Stimulated activated CD4-positive, alpha-beta T cell treated with anti-CD3 and anti-CD28 coated beads, Interleukin-12 subunit alpha, Interleukin-12 subunit beta, amount 100 ng/mL, for 48 hours (primary cell): ENCODE measurements at regions not wholly inside any gene's neighbourhood (a gene's known extent, or its start where the extent isn't known, plus 50 kb on each side); places are given as distances from the start of the nearest gene placed in this dataset.
"Not testable (repeated sequence)": the region's sequence is repeated elsewhere in the genome, so short reads cannot be mapped to it uniquely, and the experiment has no call there.

Experiments
- DNase-seq, 3 donors: peaks; one replicate each; pipeline ENCODE4 v3.0.0-alpha.2; 2020; ENCODE audit warnings: low read depth in 2 of 3, low spot score in 1 of 3

DNA sequence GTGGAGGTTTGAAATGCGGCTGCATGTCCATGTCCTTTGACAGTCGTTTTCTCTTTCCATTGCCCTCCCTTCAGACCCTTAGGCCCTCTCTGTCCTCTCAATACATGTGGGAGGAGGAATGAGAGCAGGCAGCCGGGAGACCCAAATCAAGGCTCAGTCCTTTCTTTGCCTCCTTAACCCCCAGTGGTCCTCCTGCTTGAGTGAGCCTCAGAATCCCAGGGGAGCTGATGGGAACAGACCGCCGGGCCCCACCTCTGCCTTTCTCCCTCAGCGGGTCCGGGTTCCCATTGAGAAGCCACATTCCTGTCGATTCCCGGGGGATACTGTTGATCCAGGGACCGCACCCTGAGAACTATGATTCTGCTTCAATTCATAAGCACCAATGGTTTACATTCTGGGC lies 77.9 kb upstream of the RFLNA start:
- no peak for DNase-seq

DNA sequence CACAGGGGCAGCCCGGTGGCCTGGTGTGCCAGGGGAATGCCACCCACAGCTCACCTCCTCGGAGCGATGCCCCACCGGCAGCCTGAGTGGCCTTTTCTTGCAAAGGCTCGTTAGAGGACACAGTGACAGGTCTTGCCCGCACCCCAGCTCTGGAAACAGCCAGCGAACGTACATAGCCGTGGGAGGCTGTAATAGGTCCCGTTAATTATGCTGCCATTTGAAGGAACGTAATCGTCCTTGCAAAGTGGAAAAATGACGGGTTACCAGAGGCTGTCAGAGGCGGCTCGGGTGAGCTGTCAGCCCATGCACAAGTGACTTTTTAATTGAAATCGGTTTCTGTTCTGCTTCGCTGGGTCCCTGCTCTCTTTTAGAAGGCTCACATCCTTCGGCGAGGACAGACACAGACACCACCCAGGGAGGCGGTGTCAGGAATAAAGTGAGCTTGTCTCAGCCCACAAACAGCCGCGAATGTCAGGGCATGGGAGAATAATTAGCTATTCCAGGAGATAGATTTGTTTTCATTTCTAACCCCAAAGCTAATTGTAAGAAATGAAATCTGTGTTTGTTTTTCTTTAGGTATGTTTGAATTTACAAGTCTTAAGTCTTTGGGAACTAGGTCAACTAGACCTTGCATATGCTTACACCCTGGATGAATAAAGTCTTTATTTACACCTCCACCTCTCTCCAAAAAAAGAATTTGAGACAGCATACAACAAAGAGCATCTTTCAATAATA lies 77.2 kb upstream of the RFLNA start:
- no peak for DNase-seq

DNA sequence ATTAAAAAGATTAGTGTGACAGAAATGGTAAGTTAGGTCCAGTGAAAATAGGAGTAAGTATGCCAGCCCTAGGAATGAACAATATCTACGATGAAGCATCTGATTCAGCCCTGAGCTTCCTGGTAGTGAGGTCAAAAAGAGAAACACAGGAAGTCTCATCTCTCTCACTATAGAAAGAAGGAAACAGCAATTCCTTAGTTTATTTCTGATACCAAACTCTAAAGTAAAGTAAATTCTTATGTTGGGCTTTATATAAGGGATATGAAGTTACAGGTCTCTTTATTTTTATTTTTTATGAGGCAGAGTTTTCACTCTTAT lies 76.7 kb upstream of the RFLNA start:
- DNase-seq: no peak

DNA sequence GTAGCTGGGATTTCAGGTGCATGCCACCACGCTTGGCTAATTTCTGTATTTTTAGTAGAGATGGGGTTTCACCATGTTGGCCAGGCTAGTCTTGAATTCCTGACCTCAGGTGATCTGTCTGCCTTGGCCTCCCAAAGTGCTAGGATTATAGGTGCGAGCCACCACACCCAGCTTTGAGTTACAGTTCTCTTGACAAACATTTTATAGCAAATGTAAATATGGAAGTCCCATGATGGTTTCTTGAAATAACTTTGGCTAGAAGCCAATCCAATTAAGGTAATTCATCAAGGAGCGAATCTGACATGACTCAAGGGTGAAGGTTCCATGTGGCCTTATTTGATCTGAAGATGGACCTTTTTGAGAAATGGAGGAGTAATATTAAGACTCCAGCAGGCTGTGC lies 76.2 kb upstream of the RFLNA start:
- DNase-seq: not testable (repeated sequence)

- DNase-seq: no peak
Measured at GRCh38 chr12:124222368-124223245, 72.3 kb upstream of the RFLNA start.

DNA sequence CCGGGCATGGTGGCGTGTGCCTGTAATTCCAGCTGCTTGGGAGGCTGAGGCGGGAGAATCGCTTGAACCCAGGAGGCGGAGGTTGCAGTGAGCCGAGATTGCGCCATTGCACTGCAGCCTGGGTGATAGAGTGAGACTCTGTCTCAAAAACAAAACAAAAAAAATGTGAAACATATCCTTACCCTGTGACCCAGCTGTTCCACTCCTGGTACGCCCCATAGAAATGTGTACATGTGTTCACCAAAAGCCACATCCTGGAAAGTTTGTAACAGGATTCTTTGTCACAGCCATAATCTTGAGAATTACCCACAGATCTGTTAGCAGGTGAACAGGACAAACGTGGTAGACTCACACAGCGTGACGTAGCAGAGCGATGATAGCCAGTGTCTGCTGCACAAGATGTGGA lies 71.2 kb upstream of the RFLNA start:
- DNase-seq: peak in 2 of 3 donors; percentile 15 to 34

DNA sequence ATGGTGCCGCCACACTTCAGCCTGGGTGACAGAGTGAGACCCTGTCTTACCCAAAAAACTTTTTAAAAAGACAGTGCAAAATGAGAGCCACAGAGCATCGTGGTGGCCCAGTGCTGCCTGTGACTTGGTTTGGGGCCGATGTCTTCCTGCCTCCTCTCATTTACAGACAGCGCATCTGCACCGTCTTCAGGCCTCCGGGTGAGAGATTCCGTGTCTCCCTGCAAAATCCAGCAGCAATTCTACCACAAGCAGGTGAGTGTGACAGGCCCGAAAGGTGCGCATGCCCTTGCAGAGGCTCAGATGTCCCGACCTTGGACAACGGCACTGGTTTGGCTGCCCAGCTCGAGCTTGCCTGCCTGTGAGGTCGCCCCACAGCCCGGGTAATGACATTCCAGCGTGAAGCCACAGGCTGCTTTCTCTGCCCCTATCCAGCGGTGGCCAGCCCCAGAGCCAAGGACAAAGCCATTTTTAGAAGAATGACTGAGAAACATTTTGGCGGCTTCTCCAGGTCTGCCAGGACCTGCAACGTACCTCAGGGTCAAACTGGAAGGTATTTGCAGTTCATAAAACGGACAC lies 70.3 kb upstream of the RFLNA start:
- no peak for DNase-seq

DNA sequence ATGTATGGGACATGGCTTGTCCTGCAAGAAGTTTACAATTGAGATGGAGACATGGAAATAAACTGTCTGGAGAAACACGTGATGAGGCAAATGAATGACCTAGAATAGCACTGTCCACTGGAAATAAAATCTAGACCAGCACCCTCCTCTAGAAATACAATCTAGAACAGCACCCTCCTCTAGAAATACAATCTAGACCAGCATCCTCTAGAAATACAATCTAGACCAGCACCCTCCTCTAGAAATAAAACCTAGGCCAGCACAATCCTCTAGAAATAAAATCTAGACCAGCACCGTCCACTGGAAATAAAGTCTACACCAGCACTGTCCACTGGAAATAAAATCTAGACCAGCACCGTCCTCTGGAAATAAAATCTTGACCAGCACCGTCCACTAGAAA lies 69.2 kb upstream of the RFLNA start:
- no peak for DNase-seq

DNA sequence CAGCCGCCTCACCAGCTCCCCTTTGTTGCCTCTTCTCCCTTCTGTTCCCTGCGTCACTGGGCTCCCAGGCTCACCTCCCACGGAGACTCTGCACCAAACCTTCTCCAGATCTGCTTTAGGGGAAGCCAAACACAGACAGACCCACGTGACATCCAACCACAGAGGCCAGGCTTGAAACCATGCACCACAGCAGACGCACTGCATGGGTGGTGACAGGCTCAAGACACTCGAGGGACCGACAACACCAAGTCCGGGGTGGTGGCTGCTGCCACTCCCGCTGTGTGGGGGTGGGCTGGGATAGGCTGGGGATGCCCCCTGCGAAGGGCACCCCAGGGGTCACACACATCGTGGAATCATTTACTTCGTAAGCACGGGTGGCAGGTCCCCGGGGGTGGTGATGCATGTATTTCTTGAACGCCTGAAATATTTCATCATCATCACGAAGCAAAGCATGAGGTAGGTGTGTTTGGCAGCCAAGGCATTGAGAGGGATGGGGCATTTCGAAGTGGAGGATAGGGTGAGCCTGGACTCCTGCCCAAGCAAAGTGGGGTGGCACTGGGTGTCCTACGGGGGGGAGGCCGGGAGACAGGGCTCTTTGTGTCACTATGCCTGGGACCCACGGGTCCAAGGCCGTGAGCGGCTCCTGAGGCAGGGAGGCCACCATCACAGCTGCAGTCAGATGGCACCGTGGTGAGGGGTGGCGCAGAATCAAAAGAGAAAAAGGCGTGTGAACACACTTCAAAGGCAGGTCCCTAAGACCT lies 66.8 kb upstream of the RFLNA start:
- DNase-seq: no peak

GRCh38 chr12:124229520-124229919 lies 65.4 kb upstream of the RFLNA start:
- DNase-seq: no peak

DNA sequence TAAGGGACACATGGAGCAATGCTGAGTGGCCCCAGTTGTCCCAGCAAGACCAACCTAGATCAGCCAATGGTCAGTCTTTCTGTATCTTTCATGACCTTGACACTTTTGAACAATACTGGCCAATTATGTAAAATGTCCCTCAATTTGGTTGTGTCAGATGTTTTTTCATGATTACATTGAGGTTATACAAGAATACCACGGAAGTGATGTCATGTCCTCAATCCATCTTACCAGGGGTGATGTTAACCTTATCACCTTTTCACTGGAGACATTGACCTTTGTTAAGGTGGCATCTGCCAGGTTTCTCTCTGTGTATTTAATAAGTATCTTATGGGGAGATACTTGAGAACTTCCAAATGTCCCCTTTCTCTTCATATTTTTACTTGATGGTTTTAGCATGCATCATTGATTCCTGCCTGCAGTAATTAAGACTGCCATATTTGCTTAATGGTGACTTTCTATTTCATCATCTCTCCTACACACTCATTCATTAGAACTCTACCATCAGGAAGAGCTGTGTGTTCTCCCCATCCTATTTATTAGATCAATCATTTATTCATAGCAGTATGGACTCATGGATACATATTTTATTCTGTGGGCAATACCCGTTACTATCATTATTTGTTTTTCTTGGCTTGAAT lies 64.7 kb upstream of the RFLNA start:
- no peak for DNase-seq

- DNase-seq: no peak
Measured at GRCh38 chr12:124230789-124231188, 64.1 kb upstream of the RFLNA start.

GRCh38 chr12:124231980-124232653 lies 62.8 kb upstream of the RFLNA start:
- no peak for DNase-seq

- DNase-seq: no peak
Measured at GRCh38 chr12:124232654-124232987, 62.3 kb upstream of the RFLNA start.

DNA sequence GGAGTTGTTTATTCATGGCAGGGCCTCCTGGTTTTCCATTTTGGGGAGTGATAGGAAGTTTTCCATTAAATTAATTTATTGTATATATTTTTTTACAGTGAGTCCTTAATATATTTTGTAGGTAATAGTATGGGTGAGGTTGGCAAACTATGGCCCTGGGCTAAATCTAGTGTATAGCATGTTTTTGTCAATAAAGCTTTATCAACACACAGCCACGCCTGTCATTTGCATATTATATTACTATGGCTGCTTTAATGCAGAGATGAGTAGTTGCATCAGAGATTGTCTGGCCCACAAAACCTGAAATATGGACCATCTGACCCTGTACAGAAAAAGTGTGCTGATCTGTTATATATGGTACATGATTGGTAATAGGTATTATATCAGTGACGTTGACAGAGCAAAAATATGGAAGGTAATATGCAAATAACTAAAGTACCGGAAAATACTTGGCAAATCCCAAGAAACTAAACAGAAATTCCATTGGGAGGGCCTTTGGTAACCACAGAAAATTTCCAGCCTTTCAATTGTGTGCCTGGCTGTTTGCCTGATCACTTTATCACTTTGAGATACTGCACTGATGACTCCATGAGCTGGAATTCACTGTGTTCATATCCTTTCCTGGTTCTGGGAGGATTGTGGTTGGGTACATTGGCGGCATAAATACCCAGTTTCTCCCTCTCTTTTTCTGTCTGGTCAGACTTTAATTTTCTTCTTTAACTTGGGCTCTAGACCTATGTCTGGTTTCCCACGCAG lies 61.7 kb upstream of the RFLNA start:
- DNase-seq: no peak

DNA sequence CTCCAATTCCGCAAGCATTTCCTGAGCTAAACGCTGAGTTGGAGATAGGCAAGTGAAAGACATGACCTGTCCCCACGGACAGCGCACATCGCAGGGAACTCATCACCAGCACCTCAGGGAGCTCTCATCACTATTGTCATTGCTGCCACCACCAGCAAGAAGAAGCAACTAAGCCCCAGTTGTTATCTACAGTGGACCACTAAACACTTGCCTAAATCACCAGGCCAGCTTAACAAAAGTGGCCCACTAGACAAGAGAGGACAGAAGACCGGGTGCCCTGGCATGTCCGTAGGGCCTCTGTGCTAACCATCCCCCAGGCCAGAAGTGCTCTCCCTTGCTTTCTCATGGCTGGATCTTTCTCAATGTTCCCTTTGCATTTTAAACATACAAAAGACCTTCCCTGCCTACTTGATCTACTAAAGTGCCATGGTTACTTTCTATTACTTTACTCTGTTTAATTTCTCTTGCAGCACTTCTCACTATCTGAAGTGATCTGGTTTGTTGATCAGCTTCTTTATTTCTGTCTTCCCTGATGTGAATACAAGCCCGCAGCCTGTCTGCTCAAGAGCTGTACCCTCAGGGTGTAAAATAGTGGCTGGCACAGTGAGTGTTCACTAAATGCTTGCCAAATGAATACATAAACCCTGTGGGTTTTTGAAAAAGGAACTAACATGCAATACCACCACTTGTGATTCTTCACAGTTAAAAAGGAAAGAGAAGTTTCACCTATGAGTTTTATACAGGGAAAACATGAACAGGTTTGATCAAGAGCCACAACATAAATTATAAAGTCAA lies 60.9 kb upstream of the RFLNA start:
- DNase-seq: no peak

DNA sequence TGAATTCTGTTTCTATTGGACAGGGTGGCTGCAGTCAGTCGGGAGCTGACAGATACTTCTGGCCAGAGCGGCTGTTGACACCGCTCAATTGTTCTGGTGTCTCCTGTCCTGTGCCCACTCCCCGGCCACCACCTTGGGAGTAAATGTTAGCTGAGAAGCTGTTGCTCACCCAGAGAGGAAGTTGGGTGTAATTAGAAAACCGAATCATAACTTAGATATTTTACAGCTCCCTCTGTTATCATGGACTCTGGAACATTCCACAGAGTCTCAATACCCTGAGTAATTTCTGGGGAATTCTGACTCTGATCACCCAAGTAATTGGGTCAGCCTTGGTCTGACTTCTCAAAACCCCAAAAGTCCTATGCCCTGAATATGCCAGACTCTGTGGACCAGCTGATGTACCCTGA lies 58.3 kb upstream of the RFLNA start:
- DNase-seq: no peak

GRCh38 chr12:124238886-124239285 lies 56.0 kb upstream of the RFLNA start:
- no peak for DNase-seq

GRCh38 chr12:124240493-124240892 lies 54.4 kb upstream of the RFLNA start:
- DNase-seq: no peak
